ENCODE measurements at regions not wholly inside any gene's neighbourhood (a gene's known extent, or its start where the extent isn't known, plus 50 kb on each side); places are given as distances from the start of the nearest gene placed in this dataset.

DNA sequence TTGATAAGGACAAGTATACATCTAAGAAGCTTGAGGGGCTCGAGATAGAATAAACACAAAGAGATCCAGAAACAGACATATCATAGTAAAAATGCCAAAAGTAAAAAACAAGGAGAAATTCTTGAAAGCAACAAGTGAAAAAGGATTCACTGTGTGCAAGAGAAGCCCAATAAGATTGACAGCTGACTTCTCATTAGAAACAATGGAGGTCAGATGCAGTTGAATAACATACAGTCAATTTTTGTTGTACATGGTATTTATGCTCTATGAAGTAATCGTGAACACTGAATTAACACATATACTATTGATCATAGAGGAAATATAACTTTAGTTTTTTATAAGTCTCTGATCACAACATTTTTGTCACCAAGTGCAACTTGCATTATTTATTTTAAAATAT, 982.8 kb upstream of the SORCS1 start:
- Histone ChIP-seq H3K9me3 (no peaks in the 10 kb centered on the region), H3K36me3 (no peaks in the 10 kb centered on the region), H3K27me3 (no peaks in the 10 kb centered on the region), H3K4me3 (ENCODE audit: low read depth in 1 of 2, low read length in 1 of 2) (no peak overlapping the region), H3K4me1 (ENCODE audit: control insufficient read depth in 1 of 2, insufficient read depth in 1 of 2, low read depth in 1 of 2, low read length in 1 of 2) (no peaks in the 10 kb centered on the region), H3K27ac (no peak overlapping the region)
- TF ChIP-seq, protein P1, sequence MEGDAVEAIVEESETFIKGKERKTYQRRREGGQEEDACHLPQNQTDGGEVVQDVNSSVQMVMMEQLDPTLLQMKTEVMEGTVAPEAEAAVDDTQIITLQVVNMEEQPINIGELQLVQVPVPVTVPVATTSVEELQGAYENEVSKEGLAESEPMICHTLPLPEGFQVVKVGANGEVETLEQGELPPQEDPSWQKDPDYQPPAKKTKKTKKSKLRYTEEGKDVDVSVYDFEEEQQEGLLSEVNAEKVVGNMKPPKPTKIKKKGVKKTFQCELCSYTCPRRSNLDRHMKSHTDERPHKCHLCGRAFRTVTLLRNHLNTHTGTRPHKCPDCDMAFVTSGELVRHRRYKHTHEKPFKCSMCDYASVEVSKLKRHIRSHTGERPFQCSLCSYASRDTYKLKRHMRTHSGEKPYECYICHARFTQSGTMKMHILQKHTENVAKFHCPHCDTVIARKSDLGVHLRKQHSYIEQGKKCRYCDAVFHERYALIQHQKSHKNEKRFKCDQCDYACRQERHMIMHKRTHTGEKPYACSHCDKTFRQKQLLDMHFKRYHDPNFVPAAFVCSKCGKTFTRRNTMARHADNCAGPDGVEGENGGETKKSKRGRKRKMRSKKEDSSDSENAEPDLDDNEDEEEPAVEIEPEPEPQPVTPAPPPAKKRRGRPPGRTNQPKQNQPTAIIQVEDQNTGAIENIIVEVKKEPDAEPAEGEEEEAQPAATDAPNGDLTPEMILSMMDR (IDR thresholded peaks at IDR 0.05), result no peak

DNA sequence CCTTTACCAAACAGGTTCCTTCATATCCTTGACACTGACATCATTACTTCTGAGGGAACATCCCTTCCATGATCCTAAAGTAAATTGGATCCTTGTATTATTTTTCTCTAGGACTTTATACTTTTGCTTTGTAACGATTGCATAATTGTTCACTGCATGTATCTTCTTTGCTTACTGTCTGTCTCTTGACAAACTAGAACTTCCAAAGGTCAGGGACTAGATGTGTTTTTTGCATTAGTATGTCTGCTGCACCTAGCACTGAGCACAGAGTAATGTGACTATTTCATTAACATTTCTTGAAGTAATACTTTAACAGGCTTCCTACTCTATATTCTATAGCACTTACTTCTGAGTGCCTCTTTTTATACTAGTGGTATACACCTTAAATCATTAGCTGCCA, 976.6 kb upstream of the SORCS1 start:
- Histone ChIP-seq H3K9me3 (no peaks in the 10 kb centered on the region), H3K4me1 (ENCODE audit: control insufficient read depth in 1 of 2, insufficient read depth in 1 of 2, low read depth in 1 of 2, low read length in 1 of 2) (no peaks in the 10 kb centered on the region), H3K27me3 (no peaks in the 10 kb centered on the region), H3K4me3 (ENCODE audit: low read depth in 1 of 2, low read length in 1 of 2) (no peak overlapping the region), H3K27ac (no peak overlapping the region), H3K36me3 (no peaks in the 10 kb centered on the region)
- TF ChIP-seq, protein P1 (IDR thresholded peaks at IDR 0.05), result no peak

GRCh38 chr10:108132303-108132702, 967.8 kb upstream of the SORCS1 start:
- H3K4me1 ChIP-seq (ENCODE audit: control insufficient read depth in 1 of 2, insufficient read depth in 1 of 2, low read depth in 1 of 2, low read length in 1 of 2), result no peaks in the 10 kb centered on the region
- TF ChIP-seq, protein P1 (IDR thresholded peaks at IDR 0.05), result no peak
- no peak overlapping the region for H3K4me3 ChIP-seq (ENCODE audit: low read depth in 1 of 2, low read length in 1 of 2)
- no peaks in the 10 kb centered on the region for H3K36me3 ChIP-seq
- no peaks in the 10 kb centered on the region for H3K9me3 ChIP-seq
- H3K27me3 ChIP-seq, result no peaks in the 10 kb centered on the region
- H3K27ac ChIP-seq, result no peak overlapping the region

DNA sequence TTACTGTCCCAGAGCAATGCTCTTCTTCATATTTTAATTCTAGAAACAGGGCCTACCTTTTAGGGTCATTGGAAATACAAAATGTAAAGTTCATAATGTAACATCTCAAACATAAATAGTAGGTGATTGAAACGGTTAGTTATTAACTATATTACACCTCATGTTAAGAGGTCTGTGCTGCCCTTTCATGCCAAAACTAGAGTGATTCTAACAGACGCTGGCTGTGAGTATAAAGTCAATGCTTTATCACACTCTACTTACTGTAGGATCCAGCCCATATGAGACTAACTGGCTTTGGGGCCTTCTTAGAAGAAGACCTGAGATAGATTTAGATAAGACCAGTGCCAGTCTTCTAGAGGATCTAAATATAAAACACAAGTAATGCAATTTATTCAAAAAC, 966.1 kb upstream of the SORCS1 start:
- no peak overlapping the region for H3K27ac ChIP-seq
- TF ChIP-seq, protein P1 (IDR thresholded peaks at IDR 0.05), result no peak
- H3K4me3 ChIP-seq (ENCODE audit: low read depth in 1 of 2, low read length in 1 of 2), result no peak overlapping the region
- H3K36me3 ChIP-seq, result no peaks in the 10 kb centered on the region
- no peaks in the 10 kb centered on the region for H3K4me1 ChIP-seq (ENCODE audit: control insufficient read depth in 1 of 2, insufficient read depth in 1 of 2, low read depth in 1 of 2, low read length in 1 of 2)
- no peaks in the 10 kb centered on the region for H3K9me3 ChIP-seq
- H3K27me3 ChIP-seq, result no peaks in the 10 kb centered on the region

DNA sequence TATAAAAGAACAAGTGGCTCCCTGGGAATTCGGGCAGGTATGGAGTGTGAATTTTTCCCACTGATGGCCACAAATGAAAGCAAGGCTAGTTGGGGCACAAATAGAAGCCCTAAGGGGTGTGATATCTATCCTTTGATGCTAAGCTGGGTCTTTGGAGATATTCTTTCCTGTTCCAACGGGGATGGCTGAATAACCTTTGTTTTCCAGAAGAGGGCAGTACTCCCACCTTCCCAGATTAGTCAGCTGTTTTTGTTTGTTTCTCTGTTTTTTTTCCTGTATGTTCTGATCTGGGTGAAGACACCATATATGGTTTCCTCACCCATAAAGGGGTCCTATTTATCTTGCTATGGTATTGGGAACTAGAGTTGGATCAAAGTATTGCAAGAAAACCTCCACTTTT, 947.7 kb upstream of the SORCS1 start:
- Histone ChIP-seq H3K27ac (no peak overlapping the region), H3K4me3 (ENCODE audit: low read depth in 1 of 2, low read length in 1 of 2) (no peak overlapping the region), H3K36me3 (no peaks in the 10 kb centered on the region), H3K27me3 (no peaks in the 10 kb centered on the region), H3K4me1 (ENCODE audit: control insufficient read depth in 1 of 2, insufficient read depth in 1 of 2, low read depth in 1 of 2, low read length in 1 of 2) (no peaks in the 10 kb centered on the region), H3K9me3 (no peaks in the 10 kb centered on the region)
- TF ChIP-seq, protein P1 (IDR thresholded peaks at IDR 0.05), result no peak

DNA sequence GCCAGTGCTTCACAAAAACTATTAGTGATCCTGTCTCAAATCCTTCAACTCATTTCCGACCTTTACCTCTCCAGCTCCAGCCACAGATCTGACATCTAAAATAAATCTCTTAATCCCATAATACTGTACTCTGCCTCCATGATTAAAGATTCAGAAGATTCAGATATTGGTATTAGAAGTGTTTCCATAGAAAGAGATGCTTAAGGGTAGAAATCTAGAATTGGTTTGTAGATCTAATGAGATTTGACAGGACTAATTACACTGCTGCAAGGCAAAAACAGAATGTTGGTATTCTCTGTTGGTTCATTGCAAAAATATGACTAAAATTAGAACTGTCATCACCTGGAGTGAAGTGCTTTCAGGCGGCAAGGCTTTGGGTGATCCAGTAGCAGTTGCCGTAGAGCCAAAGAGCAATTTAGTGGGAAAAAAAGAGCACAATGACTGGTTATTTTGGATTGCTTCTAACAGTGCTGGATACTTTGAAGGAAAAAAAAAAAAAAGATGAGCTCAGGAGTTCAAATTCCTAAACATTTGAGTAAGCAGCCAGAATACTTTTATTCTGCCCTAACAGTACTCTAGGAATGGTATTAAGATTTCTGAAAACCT, 940.1 kb upstream of the SORCS1 start:
- H3K4me3 ChIP-seq (ENCODE audit: low read depth in 1 of 2, low read length in 1 of 2), result no peak overlapping the region
- no peaks in the 10 kb centered on the region for H3K9me3 ChIP-seq
- no peak overlapping the region for H3K27ac ChIP-seq
- no peaks in the 10 kb centered on the region for H3K4me1 ChIP-seq (ENCODE audit: control insufficient read depth in 1 of 2, insufficient read depth in 1 of 2, low read depth in 1 of 2, low read length in 1 of 2)
- TF ChIP-seq, protein P1 (IDR thresholded peaks at IDR 0.05), result no peak
- no peaks in the 10 kb centered on the region for H3K27me3 ChIP-seq
- no peaks in the 10 kb centered on the region for H3K36me3 ChIP-seq
